ENCODE measurements at regions not wholly inside any gene's neighbourhood (a gene's known extent, or its start where the extent isn't known, plus 50 kb on each side); places are given as distances from the start of the nearest gene placed in this dataset.
A peak's percentile ranks its signal among the peaks of the same experiment; 100 is the strongest.

GRCh38 chr6:19150307-19150706 lies 686.9 kb upstream of the ID4 start:
- DNase-seq (ENCODE audit: low read depth), result no peak

- DNase-seq (ENCODE audit: low read depth), result peak; percentile 13
Measured at GRCh38 chr6:19153270-19153980, 683.7 kb upstream of the ID4 start.

GRCh38 chr6:19153981-19154295 lies 683.2 kb upstream of the ID4 start:
- no peak for DNase-seq (ENCODE audit: low read depth)

DNA sequence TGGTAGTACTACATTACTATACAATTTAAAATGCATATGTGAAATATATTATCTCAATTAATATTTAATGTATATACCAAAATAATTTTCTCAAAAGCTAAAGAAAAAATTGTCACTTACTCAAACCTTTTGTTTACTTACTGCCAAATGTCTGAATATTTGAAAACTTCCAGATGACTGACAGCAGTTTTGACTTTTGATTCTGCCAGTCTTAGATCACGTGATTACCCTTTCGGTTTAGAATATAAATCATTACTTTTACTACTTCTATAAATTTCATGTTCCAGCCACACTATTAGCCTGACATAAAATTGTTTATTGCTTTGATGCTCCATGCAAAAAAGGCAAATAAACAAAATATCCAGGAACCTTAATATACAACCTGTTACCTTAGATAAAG lies 680.7 kb upstream of the ID4 start:
- no peak for DNase-seq (ENCODE audit: low read depth)

DNA sequence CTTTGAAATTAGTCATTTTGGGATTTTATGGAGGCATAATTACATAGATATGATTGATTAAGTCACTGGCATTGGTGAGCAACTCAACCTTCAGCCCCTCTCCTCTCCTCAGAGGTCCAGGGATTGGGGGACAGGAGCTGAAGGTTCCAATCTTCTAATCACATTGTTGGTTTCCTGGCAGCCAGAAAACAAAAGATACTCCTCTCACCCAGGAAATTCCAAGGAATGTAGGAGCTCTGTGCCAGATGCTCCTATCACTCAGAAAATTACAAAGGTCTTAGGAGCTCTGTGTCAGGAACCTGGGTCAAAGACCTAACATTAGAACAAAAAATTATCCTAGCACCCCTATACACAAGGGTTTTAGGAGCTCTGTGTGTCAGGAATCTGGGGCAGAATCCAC lies 679.7 kb upstream of the ID4 start:
- no peak for DNase-seq (ENCODE audit: low read depth)

- no peak for DNase-seq (ENCODE audit: low read depth)
Measured at GRCh38 chr6:19158586-19158985, 678.6 kb upstream of the ID4 start.

DNA sequence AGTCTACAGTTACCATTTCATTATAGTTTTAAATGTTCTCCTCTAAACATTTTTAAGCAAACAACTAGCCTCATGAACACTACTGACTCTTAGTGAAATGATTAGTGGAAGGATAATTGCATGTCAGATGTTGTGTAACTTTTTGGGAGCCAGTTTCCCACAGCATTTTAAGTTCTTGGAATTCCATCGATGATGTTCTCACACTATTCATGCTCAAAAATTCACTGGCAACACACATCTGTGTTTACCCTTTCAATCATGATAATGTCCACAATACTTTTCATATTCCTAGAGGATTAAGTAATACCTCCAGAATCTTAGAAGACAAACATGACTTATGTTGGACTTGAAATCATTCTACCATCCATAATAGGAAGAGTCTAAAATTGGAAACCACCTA lies 678.1 kb upstream of the ID4 start:
- no peak for DNase-seq (ENCODE audit: low read depth)

DNA sequence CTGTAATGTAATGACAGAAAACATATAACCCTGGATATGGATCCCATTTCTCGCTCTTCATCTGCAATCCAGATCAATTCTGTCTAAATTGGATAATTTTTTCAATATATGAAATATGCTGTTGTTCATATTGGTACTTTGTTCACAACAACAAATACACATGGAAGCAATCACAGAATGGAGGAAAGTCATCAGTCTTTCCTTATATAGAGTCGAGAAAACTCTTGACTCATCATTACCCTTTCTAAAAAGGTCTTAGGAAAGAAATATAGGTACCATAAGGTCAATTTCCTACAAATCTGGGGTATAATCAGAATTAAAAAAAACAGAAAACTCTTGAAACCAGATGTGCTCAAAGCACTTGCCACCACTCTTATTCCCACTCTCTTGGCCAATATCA lies 677.6 kb upstream of the ID4 start:
- DNase-seq (ENCODE audit: low read depth), result no peak

GRCh38 chr6:19160081-19160730 lies 677.0 kb upstream of the ID4 start:
- no peak for DNase-seq (ENCODE audit: low read depth)

- no peak for DNase-seq (ENCODE audit: low read depth)
Measured at GRCh38 chr6:19167251-19167650, 669.9 kb upstream of the ID4 start.

GRCh38 chr6:19169366-19169765 lies 667.8 kb upstream of the ID4 start:
- no peak for DNase-seq (ENCODE audit: low read depth)

- no peak for DNase-seq (ENCODE audit: low read depth)
Measured at GRCh38 chr6:19175023-19175422, 662.1 kb upstream of the ID4 start.

- DNase-seq (ENCODE audit: low read depth), result peak; percentile 5
Measured at GRCh38 chr6:19180348-19181072, 656.7 kb upstream of the ID4 start.

DNA sequence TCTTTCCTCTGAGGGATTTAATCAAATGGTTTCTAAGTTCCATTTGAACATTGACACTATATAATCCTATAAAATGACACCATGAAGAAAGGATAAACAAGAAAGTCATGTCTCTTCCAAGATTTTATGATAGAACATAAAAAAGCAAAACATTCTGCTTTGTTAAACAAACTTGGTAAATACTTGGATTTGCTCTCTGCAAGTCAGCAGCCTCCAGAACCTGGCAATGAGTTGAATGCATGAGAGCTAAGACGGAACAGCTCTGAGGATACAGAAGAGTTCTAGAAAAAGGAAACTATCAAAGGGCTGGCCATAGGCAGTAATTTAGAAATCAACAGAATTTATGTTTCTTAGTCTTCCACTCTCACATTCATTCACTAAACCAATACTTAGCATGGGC lies 656.0 kb upstream of the ID4 start:
- no peak for DNase-seq (ENCODE audit: low read depth)

DNA sequence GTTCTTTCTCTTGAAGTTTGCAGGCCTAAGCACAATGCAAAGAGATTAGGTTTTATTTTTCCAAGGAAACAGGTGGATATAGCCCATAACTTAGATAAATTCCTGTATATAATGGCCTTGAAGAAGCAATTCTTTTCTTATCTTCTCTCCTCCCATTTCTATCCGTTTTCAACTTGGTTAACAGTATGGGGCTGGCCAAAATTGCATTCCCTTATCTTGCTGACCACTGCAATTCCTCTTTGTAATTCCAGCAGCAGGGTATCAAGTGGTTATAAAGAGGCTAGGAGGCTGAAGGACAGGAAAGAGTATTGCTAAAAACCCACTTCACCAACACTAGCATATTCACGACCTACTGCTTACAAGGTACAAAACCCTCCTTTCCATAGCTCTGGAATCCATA lies 643.5 kb upstream of the ID4 start:
- no peak for DNase-seq (ENCODE audit: low read depth)

- no peak for DNase-seq (ENCODE audit: low read depth)
Measured at GRCh38 chr6:19204445-19204844, 632.7 kb upstream of the ID4 start.

- DNase-seq (ENCODE audit: low read depth), result no peak
Measured at GRCh38 chr6:19205076-19205475, 632.1 kb upstream of the ID4 start.

GRCh38 chr6:19209202-19209601 lies 628.0 kb upstream of the ID4 start:
- no peak for DNase-seq (ENCODE audit: low read depth)

DNA sequence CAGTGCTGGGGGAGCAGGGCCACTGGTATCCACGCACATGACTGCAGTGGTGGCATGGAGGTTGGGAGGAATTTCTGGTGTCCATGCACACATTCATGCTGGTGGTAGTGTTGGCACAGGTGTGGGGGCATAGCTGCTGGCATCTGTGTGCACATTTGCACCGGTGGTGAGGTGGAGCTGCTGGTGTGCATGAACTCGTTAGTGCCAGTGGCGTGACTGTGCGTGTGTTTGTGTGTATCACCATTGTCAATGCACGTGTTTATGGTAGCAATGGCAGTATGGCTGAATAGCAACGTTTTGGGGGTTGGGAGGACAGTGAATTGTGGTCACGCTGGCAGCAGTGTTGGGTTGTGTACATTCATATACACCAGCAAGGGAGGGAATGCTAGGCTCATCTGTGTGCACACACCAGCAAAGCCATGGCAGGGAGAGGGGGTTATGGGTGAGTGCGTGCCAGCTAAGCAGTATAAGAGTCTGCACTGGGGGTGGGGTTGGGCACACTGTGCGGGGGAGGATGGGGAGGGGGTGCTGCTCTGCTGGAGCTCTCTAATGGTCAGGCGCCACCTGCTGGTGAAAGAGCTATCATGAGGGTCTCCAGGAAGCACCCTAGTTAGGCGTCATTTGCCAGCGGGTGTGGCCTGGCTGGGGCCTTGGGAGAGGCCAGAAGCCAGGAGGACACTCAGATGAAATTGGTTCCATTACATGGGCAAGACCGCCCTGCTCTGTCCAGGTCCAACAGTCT lies 626.1 kb upstream of the ID4 start:
- peak; percentile 15 for DNase-seq (ENCODE audit: low read depth)

- DNase-seq (ENCODE audit: low read depth), result no peak
Measured at GRCh38 chr6:19214231-19214630, 622.9 kb upstream of the ID4 start.

DNA sequence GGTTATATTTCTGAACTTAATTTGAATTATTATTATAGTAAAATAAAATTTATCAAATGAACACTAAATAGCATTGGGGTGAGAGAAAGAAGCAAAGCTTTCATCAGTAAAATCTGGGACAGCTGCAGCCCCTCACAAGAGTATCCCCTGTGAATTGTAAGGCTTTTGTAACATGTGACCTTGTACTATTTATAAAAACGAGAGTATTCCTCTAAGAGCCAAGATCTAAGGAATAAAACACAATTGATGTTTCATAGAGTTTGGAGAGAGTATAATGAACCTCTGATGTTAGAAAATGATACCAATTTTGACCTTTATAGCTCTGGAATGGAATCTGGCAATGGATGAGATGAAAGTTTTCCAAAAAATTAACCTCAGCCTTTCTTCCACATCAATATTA lies 617.2 kb upstream of the ID4 start:
- no peak for DNase-seq (ENCODE audit: low read depth)

DNA sequence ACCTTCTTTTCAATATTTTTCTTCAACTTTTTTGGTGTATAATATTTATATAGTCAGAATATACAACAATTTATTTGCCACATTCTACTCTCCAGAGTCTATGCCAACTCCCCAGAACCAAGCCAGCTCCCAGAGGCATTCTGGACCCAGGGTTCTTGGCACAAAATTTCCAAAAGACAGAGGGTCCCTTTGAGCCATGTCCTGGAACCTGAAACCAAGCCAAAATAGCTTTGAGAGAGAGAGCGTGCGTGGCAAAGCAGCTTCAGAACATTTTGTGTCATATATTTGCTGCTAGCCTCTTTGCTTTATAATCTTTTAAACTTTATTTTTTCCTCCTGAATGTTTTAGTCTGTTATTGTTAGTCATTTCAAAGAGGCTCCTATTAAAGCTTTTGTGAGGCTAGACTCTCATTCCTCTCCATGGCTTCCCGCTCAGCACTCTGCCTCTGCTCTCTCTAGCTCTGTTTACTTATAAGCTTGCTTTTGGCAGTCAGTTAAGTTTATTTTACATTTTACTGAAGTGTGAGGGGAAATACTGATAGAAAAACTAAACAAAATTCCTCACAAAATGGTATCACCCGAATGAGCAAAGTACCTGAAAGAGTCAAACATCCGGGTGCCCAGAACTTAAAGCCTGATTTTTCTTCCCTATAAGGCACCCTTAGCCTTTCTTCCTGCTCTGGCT lies 605.1 kb upstream of the ID4 start:
- DNase-seq (ENCODE audit: low read depth), result no peak

Data from Daoy (cell line).